Muscle layer of duodenum (tissue), 2 donors: ENCODE measurements at regions not wholly inside any gene's neighbourhood (a gene's known extent, or its start where the extent isn't known, plus 50 kb on each side); places are given as distances from the start of the nearest gene placed in this dataset.

Source experiments
- H3K27ac ChIP-seq: one replicate; pipeline ENCODE4 v1.7.0; 2013; ENCODE audit warnings: mild to moderate bottlenecking, low read length
- H3K27me3 ChIP-seq: one replicate; pipeline ENCODE4 v1.7.0; 2013; ENCODE audit warnings: low read depth, mild to moderate bottlenecking, control low read depth, low read length
- H3K36me3 ChIP-seq, 2 donors: one replicate each; pipeline ENCODE4 v1.7.0; 2013; ENCODE audit warnings: low read length in 2 of 2, control low read depth in 1 of 2, mild to moderate bottlenecking in 1 of 2; ENCODE audit not compliant: insufficient read depth in 2 of 2, control insufficient read depth in 1 of 2
- H3K4me1 ChIP-seq, 2 donors: one replicate each; pipeline ENCODE4 v1.7.0; 2013; ENCODE audit warnings: low read length in 2 of 2, mild to moderate bottlenecking in 2 of 2, control low read depth in 1 of 2, moderate library complexity in 1 of 2; ENCODE audit not compliant: insufficient read depth in 2 of 2, control insufficient read depth in 1 of 2
- H3K4me3 ChIP-seq, 2 donors: one replicate each; pipeline ENCODE4 v1.7.0; 2013; ENCODE audit warnings: low read length in 2 of 2, low read depth in 1 of 2, mild to moderate bottlenecking in 1 of 2
- H3K9me3 ChIP-seq, 2 donors: one replicate each; pipeline ENCODE4 v1.7.0; 2013; ENCODE audit warnings: low read length in 2 of 2, control low read depth in 1 of 2, mild to moderate bottlenecking in 1 of 2; ENCODE audit not compliant: control insufficient read depth in 1 of 2
- donor health status: healthy.

GRCh38 chr1:186577216-186577615 lies 103.0 kb downstream of the PTGS2 start:
- H3K27ac ChIP-seq, result no peak overlapping the region
- H3K36me3 ChIP-seq, result no peaks in the 10 kb centered on the region
- no peaks in the 10 kb centered on the region for H3K27me3 ChIP-seq
- H3K4me1 ChIP-seq, result peaks cover 0 to 6% of the 10 kb centered on the region in 2 donors
- no peak overlapping the region for H3K4me3 ChIP-seq
- H3K9me3 ChIP-seq, result no peaks in the 10 kb centered on the region

DNA sequence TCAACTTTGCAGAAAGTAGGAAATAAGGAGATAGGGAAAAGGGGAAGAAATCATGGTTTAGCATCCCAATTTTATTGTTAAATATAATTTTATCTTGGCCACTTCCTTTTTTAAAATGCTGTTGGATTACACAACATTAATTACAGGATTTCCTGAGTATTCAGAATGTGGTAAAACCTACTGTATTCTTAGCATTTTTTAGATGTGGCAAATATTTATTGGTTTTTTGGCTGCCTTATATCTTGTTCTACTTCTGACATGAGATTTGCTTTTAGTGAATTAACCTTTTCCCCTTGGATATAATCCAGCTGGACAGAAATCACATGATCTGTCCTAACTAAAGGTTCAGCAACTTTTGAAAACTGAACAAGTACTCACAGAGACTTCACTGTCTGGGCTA lies 104.9 kb downstream of the PTGS2 start:
- H3K9me3 ChIP-seq, result no peaks in the 10 kb centered on the region
- H3K27ac ChIP-seq, result peak overlapping the region; percentile 23
- no peaks in the 10 kb centered on the region for H3K27me3 ChIP-seq
- H3K4me1 ChIP-seq, result peaks cover 0 to 6% of the 10 kb centered on the region in 2 donors
- no peak overlapping the region for H3K4me3 ChIP-seq
- H3K36me3 ChIP-seq, result no peaks in the 10 kb centered on the region

- Histone ChIP-seq H3K4me1 (peaks cover 0 to 6% of the 10 kb centered on the region in 2 donors), H3K9me3 (no peaks in the 10 kb centered on the region)
These were observed 105.3 kb downstream of the PTGS2 start for GRCh38 chr1:186574926-186575325.

DNA sequence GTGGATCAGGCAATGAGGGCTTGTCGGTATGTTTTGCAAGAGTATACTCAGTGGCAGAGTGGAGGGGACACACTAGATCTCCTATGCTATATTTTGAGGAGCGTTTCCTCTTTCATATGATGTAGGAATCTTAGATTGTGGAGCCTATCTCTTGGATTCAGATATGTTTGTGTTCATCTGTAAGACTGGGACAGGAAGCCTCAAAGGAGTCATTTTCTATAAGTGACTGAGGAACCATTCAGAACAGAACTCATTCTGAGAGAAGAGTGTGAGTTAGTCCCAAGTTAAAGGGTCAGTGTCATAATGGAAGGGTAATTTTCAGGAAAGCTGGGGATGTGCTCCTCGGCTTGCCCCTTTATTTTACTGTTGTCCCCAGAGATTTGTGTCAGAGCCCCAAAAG lies 107.7 kb downstream of the PTGS2 start:
- H3K27me3 ChIP-seq, result no peaks in the 10 kb centered on the region
- peaks cover 0 to 6% of the 10 kb centered on the region in 2 donors for H3K4me1 ChIP-seq
- H3K27ac ChIP-seq, result no peak overlapping the region
- H3K9me3 ChIP-seq, result no peaks in the 10 kb centered on the region
- no peaks in the 10 kb centered on the region for H3K36me3 ChIP-seq
- H3K4me3 ChIP-seq, result no peak overlapping the region

More at GRCh38 chr1:186574926-186575325, 105.3 kb downstream of the PTGS2 start:
- Histone ChIP-seq H3K4me3 (no peak overlapping the region), H3K27ac (no peak overlapping the region), H3K27me3 (no peaks in the 10 kb centered on the region), H3K36me3 (no peaks in the 10 kb centered on the region)

- H3K9me3 ChIP-seq, result no peaks in the 10 kb centered on the region
- H3K27me3 ChIP-seq, result no peaks in the 10 kb centered on the region
- H3K36me3 ChIP-seq, result no peaks in the 10 kb centered on the region
- no peak overlapping the region for H3K27ac ChIP-seq
- H3K4me3 ChIP-seq, result no peak overlapping the region
- peaks cover 0 to 6% of the 10 kb centered on the region in 2 donors for H3K4me1 ChIP-seq
These were observed 108.5 kb downstream of the PTGS2 start for GRCh38 chr1:186571771-186572170.

- Histone ChIP-seq H3K4me1 (no peaks in the 10 kb centered on the region), H3K27ac (no peak overlapping the region), H3K9me3 (no peaks in the 10 kb centered on the region), H3K4me3 (no peak overlapping the region), H3K27me3 (no peaks in the 10 kb centered on the region), H3K36me3 (no peaks in the 10 kb centered on the region)
These were observed 108.9 kb upstream of the PDC start for GRCh38 chr1:186569856-186570255.

DNA sequence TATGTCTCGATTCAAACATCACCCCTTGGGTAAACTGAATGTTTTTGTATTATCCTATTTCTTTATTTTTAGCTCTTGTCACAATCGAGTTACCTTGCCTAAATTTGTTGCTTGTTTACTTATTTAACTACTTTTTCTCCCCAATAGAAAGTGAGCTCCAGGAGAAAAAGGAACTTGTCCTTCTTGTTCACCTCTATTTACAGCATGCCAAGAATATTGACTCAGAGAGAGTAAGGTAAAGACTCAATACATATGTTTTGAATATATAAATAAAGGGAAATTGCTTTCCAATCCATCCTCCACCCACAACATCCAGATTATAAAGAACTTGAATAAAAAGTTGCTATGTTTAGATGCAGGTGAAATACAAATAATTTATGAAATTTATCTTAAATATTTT lies 107.3 kb upstream of the PDC start:
- Histone ChIP-seq H3K4me3 (no peak overlapping the region), H3K4me1 (no peaks in the 10 kb centered on the region), H3K9me3 (no peaks in the 10 kb centered on the region), H3K27me3 (no peaks in the 10 kb centered on the region), H3K27ac (no peak overlapping the region), H3K36me3 (no peaks in the 10 kb centered on the region)

DNA sequence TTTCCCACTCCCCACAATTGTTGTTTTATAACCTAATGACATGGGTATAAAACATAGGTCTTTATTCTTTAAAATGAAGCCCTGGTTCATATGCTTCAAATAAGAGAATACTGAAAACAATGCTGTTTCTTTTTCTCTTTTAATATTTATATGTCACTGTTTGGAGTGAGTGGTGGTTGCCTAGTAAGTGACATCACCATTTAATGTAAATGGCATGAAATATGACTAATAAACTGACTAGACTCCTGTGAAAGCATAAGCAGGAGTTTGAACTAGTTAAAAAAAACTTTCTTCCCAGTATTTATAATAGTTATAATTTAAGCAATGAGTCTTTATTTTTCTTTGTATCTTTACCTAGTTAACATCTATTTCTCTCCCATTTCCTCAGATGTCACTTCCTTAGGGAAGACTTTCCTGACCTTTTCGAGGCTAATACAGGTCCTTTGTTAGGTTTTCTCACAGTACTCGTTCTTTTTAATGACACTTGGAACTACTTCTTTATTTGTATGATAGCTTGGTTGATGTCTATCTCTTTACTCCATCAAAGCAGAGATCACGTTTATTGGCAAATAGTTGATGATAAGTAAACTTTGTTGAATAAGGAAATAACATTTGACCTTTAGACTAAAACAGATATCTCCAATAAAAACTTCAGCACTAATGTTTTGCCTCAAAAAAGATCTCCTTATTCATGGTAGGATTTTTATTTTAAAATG lies 105.4 kb upstream of the PDC start:
- H3K4me1 ChIP-seq, result no peaks in the 10 kb centered on the region
- H3K36me3 ChIP-seq, result no peaks in the 10 kb centered on the region
- H3K27me3 ChIP-seq, result no peaks in the 10 kb centered on the region

DNA sequence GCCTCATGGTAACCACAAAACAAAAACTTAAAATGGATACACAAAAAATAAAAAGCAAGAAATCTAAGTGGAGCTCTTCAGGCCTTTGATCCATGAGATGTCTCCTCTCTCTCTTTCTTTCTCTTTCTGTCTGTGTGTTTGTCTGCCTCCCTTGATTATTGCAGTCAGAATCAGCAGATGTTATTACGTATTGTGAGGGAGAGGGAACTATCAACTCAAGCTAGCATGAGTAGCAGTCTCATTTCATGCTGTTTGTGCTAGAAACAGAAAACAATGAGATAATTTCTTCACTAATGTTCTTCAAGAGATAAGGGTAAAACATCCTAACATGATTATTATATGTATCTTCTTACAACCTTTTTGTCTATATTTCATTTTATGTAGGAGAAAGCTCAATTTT lies 103.7 kb upstream of the PDC start:
- no peaks in the 10 kb centered on the region for H3K36me3 ChIP-seq
- no peaks in the 10 kb centered on the region for H3K27me3 ChIP-seq
- no peaks in the 10 kb centered on the region for H3K9me3 ChIP-seq
- H3K4me1 ChIP-seq, result no peaks in the 10 kb centered on the region
- H3K27ac ChIP-seq, result no peak overlapping the region
- H3K4me3 ChIP-seq, result no peak overlapping the region

More for the DNA sequence above, 105.4 kb upstream of the PDC start:
- Histone ChIP-seq H3K27ac (no peak overlapping the region), H3K4me3 (no peak overlapping the region), H3K9me3 (no peaks in the 10 kb centered on the region)

DNA sequence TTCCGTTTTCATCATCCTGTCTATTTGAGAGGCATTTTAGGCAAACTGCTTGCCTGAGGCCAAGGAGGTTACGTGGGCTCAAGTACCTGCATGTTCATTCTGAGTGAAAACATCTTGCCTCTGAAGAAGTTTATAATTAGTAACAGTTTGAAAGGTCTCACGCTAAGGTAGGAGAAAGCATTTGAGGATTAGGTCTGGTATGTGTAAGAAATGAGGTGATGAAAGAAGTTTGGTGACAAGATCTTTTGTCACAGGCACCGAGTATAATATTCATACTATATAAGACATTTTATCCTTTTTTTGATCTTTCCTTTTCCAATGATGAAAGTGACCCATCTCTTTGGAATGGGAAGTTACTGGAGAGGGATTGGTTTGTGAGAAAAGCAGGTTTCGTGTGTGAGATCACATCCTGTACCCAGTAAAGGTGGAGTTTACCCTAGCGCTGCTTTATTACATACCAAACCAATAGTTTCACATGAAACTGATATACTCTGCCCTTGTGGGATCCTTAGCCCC lies 98.7 kb upstream of the PDC start:
- no peak overlapping the region for H3K4me3 ChIP-seq
- no peaks in the 10 kb centered on the region for H3K9me3 ChIP-seq
- H3K27ac ChIP-seq, result no peak overlapping the region
- H3K36me3 ChIP-seq, result no peaks in the 10 kb centered on the region
- no peaks in the 10 kb centered on the region for H3K4me1 ChIP-seq
- no peaks in the 10 kb centered on the region for H3K27me3 ChIP-seq

GRCh38 chr1:186557147-186557777 lies 96.3 kb upstream of the PDC start:
- Histone ChIP-seq H3K4me3 (no peak overlapping the region), H3K27me3 (no peaks in the 10 kb centered on the region), H3K27ac (no peak overlapping the region), H3K4me1 (no peaks in the 10 kb centered on the region), H3K36me3 (no peaks in the 10 kb centered on the region), H3K9me3 (peaks cover 0 to 5% of the 10 kb centered on the region in 2 donors)
